ENCODE measurements at regions not wholly inside any gene's neighbourhood (a gene's known extent, or its start where the extent isn't known, plus 50 kb on each side); places are given as distances from the start of the nearest gene placed in this dataset.

GRCh38 chr18:51523671-51524070 lies 326.2 kb upstream of the MEX3C start:
- no peak for TF ChIP-seq CTCF (IDR thresholded peaks at IDR 0.05; ENCODE audit: insufficient read depth, missing control alignments)
- DNase-seq (ENCODE audit: insufficient read length, low spot score) (no peak), FAIRE-seq (no peak)

GRCh38 chr18:51525453-51526225 lies 328.2 kb upstream of the MEX3C start:
- no peak for FAIRE-seq
- TF ChIP-seq CTCF (IDR thresholded peaks at IDR 0.05; ENCODE audit: insufficient read depth, missing control alignments) = no peak
- DNase-seq (ENCODE audit: insufficient read length, low spot score) = no peak

- TF ChIP-seq CTCF (IDR thresholded peaks at IDR 0.05; ENCODE audit: insufficient read depth, missing control alignments) = no peak
- FAIRE-seq (no peak), DNase-seq (ENCODE audit: insufficient read length, low spot score) (no peak)
Observed at GRCh38 chr18:51527826-51528225, 330.3 kb upstream of the MEX3C start.

GRCh38 chr18:51531501-51531900 lies 334.0 kb upstream of the MEX3C start:
- DNase-seq (ENCODE audit: insufficient read length, low spot score) = no peak
- TF ChIP-seq CTCF (IDR thresholded peaks at IDR 0.05; ENCODE audit: insufficient read depth, missing control alignments) = no peak
- no peak for FAIRE-seq

GRCh38 chr18:51537487-51537886 lies 340.0 kb upstream of the MEX3C start:
- no peak for FAIRE-seq
- no peak for DNase-seq (ENCODE audit: insufficient read length, low spot score)
- TF ChIP-seq CTCF (IDR thresholded peaks at IDR 0.05; ENCODE audit: insufficient read depth, missing control alignments) = peak; percentile 40

- DNase-seq (ENCODE audit: insufficient read length, low spot score) = no peak
- TF ChIP-seq CTCF (IDR thresholded peaks at IDR 0.05; ENCODE audit: insufficient read depth, missing control alignments) = no peak
- FAIRE-seq = no peak
Observed at GRCh38 chr18:51540562-51540961, 343.1 kb upstream of the MEX3C start.

- TF ChIP-seq CTCF (IDR thresholded peaks at IDR 0.05; ENCODE audit: insufficient read depth, missing control alignments) = no peak
- FAIRE-seq = no peak
- DNase-seq (ENCODE audit: insufficient read length, low spot score) = no peak
Observed at GRCh38 chr18:51541230-51541629, 343.7 kb upstream of the MEX3C start.

Data from D721Med (cell line).